Esophagus (tissue), 2 donors: ENCODE measurements at regions not wholly inside any gene's neighbourhood (a gene's known extent, or its start where the extent isn't known, plus 50 kb on each side); places are given as distances from the start of the nearest gene placed in this dataset.

Experiments
- H3K27ac ChIP-seq, 2 donors: one replicate each; pipeline ENCODE4 v1.5.1; 2013; ENCODE audit warnings: low read depth in 2 of 2, mild to moderate bottlenecking in 2 of 2, inconsistent platforms in 1 of 2, low read length in 1 of 2, moderate library complexity in 1 of 2
- H3K27me3 ChIP-seq, 2 donors: one replicate each; pipeline ENCODE4 v1.6.1; 2013; ENCODE audit warnings: low read length in 2 of 2, control low read depth in 1 of 2, mild to moderate bottlenecking in 1 of 2; ENCODE audit not compliant: insufficient read depth in 2 of 2, control insufficient read depth in 1 of 2
- H3K36me3 ChIP-seq, 2 donors: one replicate each; pipeline ENCODE4 v1.6.1; 2013; ENCODE audit warnings: low read length in 1 of 2; ENCODE audit not compliant: control insufficient read depth in 2 of 2, insufficient read depth in 2 of 2
- H3K4me1 ChIP-seq, 2 donors: one replicate each; pipeline ENCODE4 v1.6.1; 2013; ENCODE audit warnings: low read length in 1 of 2; ENCODE audit not compliant: control insufficient read depth in 2 of 2, insufficient read depth in 2 of 2
- H3K4me3 ChIP-seq, 2 donors: one replicate each; pipeline ENCODE4 v1.5.1; 2013; ENCODE audit warnings: low read length in 2 of 2, mild to moderate bottlenecking in 2 of 2, low read depth in 1 of 2, moderate library complexity in 1 of 2
- H3K9me3 ChIP-seq, 2 donors: one replicate each; pipeline ENCODE4 v1.6.1; 2013; ENCODE audit warnings: mild to moderate bottlenecking in 2 of 2, low read depth in 1 of 2, low read length in 1 of 2, moderate library complexity in 1 of 2; ENCODE audit not compliant: control insufficient read depth in 2 of 2, insufficient read depth in 1 of 2
- WGBS, 2 donors: extraction: QIAGEN DNeasy Blood & Tissue Kit; methylation state at CpG; one replicate each; pipeline ENCODE4 v1.1.7; 2013; 5-methylcytosine and 5-hydroxymethylcytosine counted together
- donor health status: healthy with polysubstance abuse.
- donor health status: Bipolar disorder and iron deficiency.

DNA sequence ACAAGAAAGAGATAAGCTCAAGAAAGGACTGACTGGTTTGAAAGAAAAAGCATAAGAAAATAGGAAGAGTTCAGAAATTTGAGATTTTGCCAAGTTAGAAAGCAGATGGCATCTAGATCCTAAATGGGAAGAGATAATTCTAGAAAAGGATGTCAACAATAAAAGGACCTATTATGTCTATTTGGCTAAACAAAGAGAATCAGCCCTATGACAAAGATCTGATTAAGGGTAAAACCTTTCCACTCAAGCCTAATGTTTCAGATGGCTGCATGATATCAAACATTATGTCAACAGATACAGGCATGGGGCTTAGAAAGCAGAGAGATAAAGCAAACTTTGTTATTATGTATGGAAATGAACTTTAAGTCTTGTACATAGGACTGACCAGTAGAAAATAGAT, 465.0 kb upstream of the TRIB2 start:
- Histone ChIP-seq H3K4me3 (no peak overlapping the region), H3K36me3 (no peaks in the 10 kb centered on the region), H3K9me3 (no peaks in the 10 kb centered on the region), H3K4me1 (no peaks in the 10 kb centered on the region), H3K27ac (no peak overlapping the region), H3K27me3 (no peaks in the 10 kb centered on the region)

GRCh38 chr2:12253167-12253778, 463.5 kb upstream of the TRIB2 start:
- H3K4me1 ChIP-seq, result no peaks in the 10 kb centered on the region
- H3K4me3 ChIP-seq, result no peak overlapping the region
- no peaks in the 10 kb centered on the region for H3K9me3 ChIP-seq
- 90 to 91% methylated on average over 2 of the region's 2 CpGs for WGBS, 2 donors
- H3K36me3 ChIP-seq, result no peaks in the 10 kb centered on the region
- H3K27ac ChIP-seq, result no peak overlapping the region
- H3K27me3 ChIP-seq, result no peaks in the 10 kb centered on the region

GRCh38 chr2:12254280-12254860, 462.4 kb upstream of the TRIB2 start:
- 61 to 81% methylated on average over 6 of the region's 6 CpGs for WGBS, 2 donors
- H3K27ac ChIP-seq, result no peak overlapping the region
- H3K4me3 ChIP-seq, result no peak overlapping the region
- H3K36me3 ChIP-seq, result no peaks in the 10 kb centered on the region
- H3K9me3 ChIP-seq, result no peaks in the 10 kb centered on the region
- no peaks in the 10 kb centered on the region for H3K4me1 ChIP-seq
- no peaks in the 10 kb centered on the region for H3K27me3 ChIP-seq

DNA sequence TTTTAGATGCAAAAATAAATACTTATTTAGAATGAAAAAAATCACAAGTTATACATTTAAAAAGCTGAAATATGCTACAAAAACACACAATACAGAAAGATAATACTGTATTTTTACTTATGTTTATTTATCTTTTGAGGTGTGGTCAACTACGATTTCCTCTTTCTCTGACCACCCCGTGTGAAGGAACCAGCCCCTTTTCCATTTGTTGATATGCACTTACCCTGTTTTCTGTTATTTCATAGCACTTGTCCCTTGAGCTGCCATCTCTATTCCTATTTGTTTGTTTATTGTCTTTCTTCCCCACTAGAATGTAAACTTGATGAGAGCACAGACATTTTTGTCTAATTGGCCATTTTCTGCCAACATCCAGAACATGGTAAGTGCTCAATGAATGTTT, 460.5 kb upstream of the TRIB2 start:
- no peaks in the 10 kb centered on the region for H3K4me1 ChIP-seq
- H3K9me3 ChIP-seq, result no peaks in the 10 kb centered on the region
- no peak overlapping the region for H3K4me3 ChIP-seq
- 71 to 76% methylated on average over 2 of the region's 2 CpGs for WGBS, 2 donors
- H3K27ac ChIP-seq, result no peak overlapping the region
- H3K36me3 ChIP-seq, result no peaks in the 10 kb centered on the region
- no peaks in the 10 kb centered on the region for H3K27me3 ChIP-seq

GRCh38 chr2:12257476-12257875, 459.3 kb upstream of the TRIB2 start:
- WGBS, 2 donors, result 34 to 42% methylated on average over 3 of the region's 3 CpGs
- Histone ChIP-seq H3K27me3 (no peaks in the 10 kb centered on the region), H3K27ac (no peak overlapping the region), H3K4me1 (no peaks in the 10 kb centered on the region), H3K9me3 (no peaks in the 10 kb centered on the region), H3K4me3 (no peak overlapping the region), H3K36me3 (no peaks in the 10 kb centered on the region)

- H3K36me3 ChIP-seq, result no peaks in the 10 kb centered on the region
- H3K27ac ChIP-seq, result no peak overlapping the region
- H3K27me3 ChIP-seq, result no peaks in the 10 kb centered on the region
- H3K4me3 ChIP-seq, result no peak overlapping the region
- no peaks in the 10 kb centered on the region for H3K4me1 ChIP-seq
- 90 to 91% methylated on average over 3 of the region's 3 CpGs for WGBS, 2 donors
- no peaks in the 10 kb centered on the region for H3K9me3 ChIP-seq
Measured at GRCh38 chr2:12259493-12259892, 457.2 kb upstream of the TRIB2 start.

GRCh38 chr2:12261986-12262680, 454.6 kb upstream of the TRIB2 start:
- Histone ChIP-seq H3K27me3 (no peaks in the 10 kb centered on the region), H3K4me3 (no peak overlapping the region), H3K27ac (no peak overlapping the region), H3K9me3 (no peaks in the 10 kb centered on the region), H3K4me1 (no peaks in the 10 kb centered on the region), H3K36me3 (no peaks in the 10 kb centered on the region)
- WGBS, 2 donors, result 73 to 78% methylated on average over 3 of the region's 3 CpGs

GRCh38 chr2:12262681-12263436, 453.9 kb upstream of the TRIB2 start:
- Histone ChIP-seq H3K4me1 (no peaks in the 10 kb centered on the region), H3K4me3 (no peak overlapping the region), H3K9me3 (no peaks in the 10 kb centered on the region), H3K27me3 (no peaks in the 10 kb centered on the region), H3K27ac (no peak overlapping the region), H3K36me3 (no peaks in the 10 kb centered on the region)
- 40 to 64% methylated on average over 2 of the region's 2 CpGs for WGBS, 2 donors

- H3K36me3 ChIP-seq, result no peaks in the 10 kb centered on the region
- no peaks in the 10 kb centered on the region for H3K27me3 ChIP-seq
- no peak overlapping the region for H3K27ac ChIP-seq
- H3K4me1 ChIP-seq, result no peaks in the 10 kb centered on the region
- H3K9me3 ChIP-seq, result no peaks in the 10 kb centered on the region
- no peak overlapping the region for H3K4me3 ChIP-seq
Measured at GRCh38 chr2:12263730-12264129, 453.0 kb upstream of the TRIB2 start.
